A549 (cell line): ENCODE measurements at regions not wholly inside any gene's neighbourhood (a gene's known extent, or its start where the extent isn't known, plus 50 kb on each side); places are given as distances from the start of the nearest gene placed in this dataset.

Source experiments
- ATAC-seq, 2 experiments: fragments of 200-7000 bp in 1 of 2; fragments of >200 bp in 1 of 2; cut with Nextera tagmentation in 1 of 2; cut with Tn5 transposase in 1 of 2; 3 replicates each; pipeline versions ENCODE4 v1.8.0 to v1.9.1; 2018 to 2020; ENCODE audit warnings: mild to moderate bottlenecking in 1 of 2, moderate library complexity in 1 of 2
- CTCF ChIA-PET: fragments of 300-600 bp; sonication (Branson Sonifier 250); formaldehyde crosslinking; extraction: SDS; loops from one replicate; lab custom pipeline; 2021; ENCODE audit warnings: antibody characterized with exemption, inconsistent platforms; lab: Yijun Ruan, JAX
- POLR2A ChIA-PET: fragments of 350-600 bp; formaldehyde crosslinking; extraction: SDS; loops from one replicate; lab custom pipeline; 2021; ENCODE audit warnings: antibody characterized with exemption, inconsistent platforms; lab: Yijun Ruan, JAX
- DNase-seq, 2 experiments: peaks; one replicate each; pipeline versions ENCODE4 v3.0.0 to v3.0.0-alpha.2; 2011 to 2016; ENCODE audit warnings: low read depth in 1 of 2, low spot score in 1 of 2
- FAIRE-seq: peaks from 2 replicates; lab custom pipeline; 2011; peaks lifted over from hg19 to GRCh38; lab: Jason Lieb, UNC
- H3K27ac ChIP-seq, 2 experiments: fragments of >200 bp; sonication (Bioruptor Twin); formaldehyde crosslinking; 3 replicates each; pipeline ENCODE4 v1.5.1; 2016 to 2017
- H3K4me1 ChIP-seq: fragments of >200 bp; sonication (Bioruptor Twin); formaldehyde crosslinking; 3 replicates; pipeline ENCODE4 v1.6.1; 2016
- H3K4me2 ChIP-seq: fragments of >200 bp; sonication (Bioruptor Twin); formaldehyde crosslinking; 3 replicates; pipeline ENCODE4 v1.6.1; 2016
- H3K4me3 ChIP-seq: fragments of >200 bp; sonication (Bioruptor Twin); formaldehyde crosslinking; 3 replicates; pipeline ENCODE4 v1.5.1; 2016
- H3K9me3 ChIP-seq: fragments of >200 bp; sonication (Bioruptor Twin); formaldehyde crosslinking; 3 replicates; pipeline ENCODE4 v1.6.1; 2016
- BHLHE40 ChIP-seq: IDR thresholded peaks from 2 replicates; pipeline ENCODE4 v1.6.1; 2012; ENCODE audit warnings: low read depth, low read length, inconsistent platforms
- CHD4 ChIP-seq: fragments of 200-600 bp; sonication (generic); IDR thresholded peaks from 2 replicates; pipeline ENCODE4 v1.6.1; 2016; ENCODE audit warnings: antibody characterized with exemption, mild to moderate bottlenecking, borderline replicate concordance
- FOXS1 ChIP-seq: fragments of 250-450 bp; sonication (Bioruptor Pico); IDR thresholded peaks from 2 replicates; pipeline ENCODE4 v1.5.0; 2020; ENCODE audit warnings: mild to moderate bottlenecking, moderate library complexity
- GATA3 ChIP-seq: IDR thresholded peaks from 2 replicates; pipeline ENCODE4 v1.6.1; 2012; ENCODE audit warnings: borderline replicate concordance
- HEYL ChIP-seq: fragments of 250-450 bp; sonication (Bioruptor Pico); IDR thresholded peaks from 2 replicates; pipeline ENCODE4 v1.8.0; 2021; ENCODE audit warnings: mild to moderate bottlenecking, moderate library complexity
- HOXB13 ChIP-seq: fragments of 250-450 bp; sonication (Bioruptor Pico); IDR thresholded peaks from 2 replicates; pipeline ENCODE4 v1.5.0; 2020; ENCODE audit warnings: low read depth, mild to moderate bottlenecking, moderate library complexity
- JUN ChIP-seq, 2 experiments: fragments of >200 bp; sonication (Bioruptor Twin); formaldehyde crosslinking; IDR thresholded peaks; 2 replicates in 1 of 2; 3 replicates in 1 of 2; pipeline ENCODE4 v1.6.1; 2016 to 2017
- JUNB ChIP-seq: fragments of >200 bp; sonication (Bioruptor Twin); formaldehyde crosslinking; IDR thresholded peaks from 2 replicates; pipeline ENCODE4 v1.6.1; 2016
- POLR2A ChIP-seq: IDR thresholded peaks from 2 replicates; pipeline ENCODE4 v1.6.1; 2012; ENCODE audit warnings: mild to moderate bottlenecking, low read length
- RAD21 ChIP-seq, 2 experiments: fragments of >200 bp in 1 of 2; sonication (Bioruptor Twin) in 1 of 2; formaldehyde crosslinking in 1 of 2; IDR thresholded peaks in 1 of 2; conservative IDR thresholded peaks in 1 of 2; 2 replicates in 1 of 2; 3 replicates in 1 of 2; pipeline ENCODE4 v1.6.1; 2012 to 2018; ENCODE audit warnings: inconsistent platforms in 1 of 2
- RFX5 ChIP-seq: fragments of 450-650 bp; IDR thresholded peaks from 2 replicates; pipeline ENCODE4 v1.7.1; 2014; ENCODE audit warnings: antibody characterized with exemption, mild to moderate bottlenecking, moderate library complexity
- SREBF2 ChIP-seq: fragments of 450-650 bp; IDR thresholded peaks from 2 replicates; pipeline ENCODE4 v1.6.1; 2014; ENCODE audit warnings: mild to moderate bottlenecking, moderate library complexity
- TP53 ChIP-seq: fragments of 250-450 bp; sonication (Bioruptor Pico); IDR thresholded peaks from 2 replicates; pipeline ENCODE4 v1.5.0; 2021; ENCODE audit warnings: mild to moderate bottlenecking, moderate library complexity
- ZNF302 ChIP-seq: fragments of 250-450 bp; sonication (Bioruptor Pico); IDR thresholded peaks from 2 replicates; pipeline ENCODE4 v1.9.0; 2021; ENCODE audit warnings: inconsistent platforms, mild to moderate bottlenecking, moderate library complexity
- WGBS: methylation state at CpG from one replicate; pipeline ENCODE4 v1.1.6; 2017; ENCODE audit errors: missing lambda C conversion rate; 5-methylcytosine and 5-hydroxymethylcytosine counted together
- TF ChIP-seq, protein P1 (sequence below): fragments of >200 bp; sonication (Bioruptor Twin); formaldehyde crosslinking; IDR thresholded peaks from 3 replicates; pipeline ENCODE4 v1.6.1; 2016
- TF ChIP-seq, protein P2 (sequence below): fragments of 200-600 bp; sonication (generic); IDR thresholded peaks from 2 replicates; pipeline ENCODE4 v1.6.1; 2016; ENCODE audit warnings: antibody characterized with exemption, mild to moderate bottlenecking, moderate library complexity
- TF ChIP-seq, protein P3 (sequence below): fragments of 250-450 bp; sonication (Bioruptor Pico); IDR thresholded peaks from 2 replicates; pipeline ENCODE4 v1.5.0; 2021; ENCODE audit warnings: mild to moderate bottlenecking, moderate library complexity, borderline replicate concordance

GRCh38 chr11:119511614-119512306 is 88.8 kb upstream of the THY1 start (continued):
- TF ChIP-seq, protein P1, sequence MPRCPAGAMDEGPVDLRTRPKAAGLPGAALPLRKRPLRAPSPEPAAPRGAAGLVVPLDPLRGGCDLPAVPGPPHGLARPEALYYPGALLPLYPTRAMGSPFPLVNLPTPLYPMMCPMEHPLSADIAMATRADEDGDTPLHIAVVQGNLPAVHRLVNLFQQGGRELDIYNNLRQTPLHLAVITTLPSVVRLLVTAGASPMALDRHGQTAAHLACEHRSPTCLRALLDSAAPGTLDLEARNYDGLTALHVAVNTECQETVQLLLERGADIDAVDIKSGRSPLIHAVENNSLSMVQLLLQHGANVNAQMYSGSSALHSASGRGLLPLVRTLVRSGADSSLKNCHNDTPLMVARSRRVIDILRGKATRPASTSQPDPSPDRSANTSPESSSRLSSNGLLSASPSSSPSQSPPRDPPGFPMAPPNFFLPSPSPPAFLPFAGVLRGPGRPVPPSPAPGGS: no peak
- TF ChIP-seq ZNF302 (CRISPR knock-in tag) (no peak), TP53 (no peak), HOXB13 (no peak)

GRCh38 chr11:119509969-119510401 is 87.0 kb upstream of the THY1 start:
- DNase-seq (peak in 1 of 2 experiments; percentile 42), ATAC-seq (peak; percentile 70 to 77), FAIRE-seq (no peak)
- Histone ChIP-seq H3K27ac (no peak overlapping the region), H3K4me3 (no peak overlapping the region), H3K9me3 (no peaks in the 10 kb centered on the region), H3K4me2 (0 out of 3 replicates have a peak overlapping the region, but pooled peaks have one; percentile 6), H3K4me1 (peaks cover 13% of the 10 kb centered on the region; the same call in 1 of the 3 replicates)
- TF ChIP-seq FOXS1 (CRISPR knock-in tag): no peak
- TF ChIP-seq JUNB: no peak
- TF ChIP-seq SREBF2: no peak
- TF ChIP-seq HEYL: no peak
- TF ChIP-seq BHLHE40: no peak
- no peak for TF ChIP-seq RAD21 (conservative IDR thresholded peaks at IDR 0.05 in 1 of 2, IDR thresholded peaks at IDR 0.05 in 1 of 2)
- TF ChIP-seq RFX5: no peak
- TF ChIP-seq, protein P2, sequence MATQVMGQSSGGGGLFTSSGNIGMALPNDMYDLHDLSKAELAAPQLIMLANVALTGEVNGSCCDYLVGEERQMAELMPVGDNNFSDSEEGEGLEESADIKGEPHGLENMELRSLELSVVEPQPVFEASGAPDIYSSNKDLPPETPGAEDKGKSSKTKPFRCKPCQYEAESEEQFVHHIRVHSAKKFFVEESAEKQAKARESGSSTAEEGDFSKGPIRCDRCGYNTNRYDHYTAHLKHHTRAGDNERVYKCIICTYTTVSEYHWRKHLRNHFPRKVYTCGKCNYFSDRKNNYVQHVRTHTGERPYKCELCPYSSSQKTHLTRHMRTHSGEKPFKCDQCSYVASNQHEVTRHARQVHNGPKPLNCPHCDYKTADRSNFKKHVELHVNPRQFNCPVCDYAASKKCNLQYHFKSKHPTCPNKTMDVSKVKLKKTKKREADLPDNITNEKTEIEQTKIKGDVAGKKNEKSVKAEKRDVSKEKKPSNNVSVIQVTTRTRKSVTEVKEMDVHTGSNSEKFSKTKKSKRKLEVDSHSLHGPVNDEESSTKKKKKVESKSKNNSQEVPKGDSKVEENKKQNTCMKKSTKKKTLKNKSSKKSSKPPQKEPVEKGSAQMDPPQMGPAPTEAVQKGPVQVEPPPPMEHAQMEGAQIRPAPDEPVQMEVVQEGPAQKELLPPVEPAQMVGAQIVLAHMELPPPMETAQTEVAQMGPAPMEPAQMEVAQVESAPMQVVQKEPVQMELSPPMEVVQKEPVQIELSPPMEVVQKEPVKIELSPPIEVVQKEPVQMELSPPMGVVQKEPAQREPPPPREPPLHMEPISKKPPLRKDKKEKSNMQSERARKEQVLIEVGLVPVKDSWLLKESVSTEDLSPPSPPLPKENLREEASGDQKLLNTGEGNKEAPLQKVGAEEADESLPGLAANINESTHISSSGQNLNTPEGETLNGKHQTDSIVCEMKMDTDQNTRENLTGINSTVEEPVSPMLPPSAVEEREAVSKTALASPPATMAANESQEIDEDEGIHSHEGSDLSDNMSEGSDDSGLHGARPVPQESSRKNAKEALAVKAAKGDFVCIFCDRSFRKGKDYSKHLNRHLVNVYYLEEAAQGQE: no peak
- TF ChIP-seq GATA3: no peak
- WGBS: 42% methylated on average over 5 of the region's 5 CpGs
- ChIA-PET POLR2A (no interaction called here), CTCF (interaction anchor here (0.8 to 2.2 kb wide), 4 partner anchors 18 to 40 kb away, joined by 3 to 7 read pairs (median 4); no protein-coding TSS in a partner anchor)

- ChIA-PET POLR2A (no interaction called here), CTCF (interaction anchor here (1.3 to 2.2 kb wide), 3 partner anchors 17 to 29 kb away, joined by 3 to 7 read pairs (median 5); no protein-coding TSS in a partner anchor)
- H3K9me3 ChIP-seq: no peaks in the 10 kb centered on the region
- H3K4me2 ChIP-seq: 0 out of 3 replicates have a peak overlapping the region, but pooled peaks have one; percentile 5
- FAIRE-seq: no peak
- ATAC-seq: peak in 1 of 2 experiments; percentile 19; a peak in 1 of 6 replicates
- TF ChIP-seq CHD4 (no peak), POLR2A (no peak), JUN (IDR thresholded peaks at IDR 0.05) (no peak)
- TF ChIP-seq, protein P3, sequence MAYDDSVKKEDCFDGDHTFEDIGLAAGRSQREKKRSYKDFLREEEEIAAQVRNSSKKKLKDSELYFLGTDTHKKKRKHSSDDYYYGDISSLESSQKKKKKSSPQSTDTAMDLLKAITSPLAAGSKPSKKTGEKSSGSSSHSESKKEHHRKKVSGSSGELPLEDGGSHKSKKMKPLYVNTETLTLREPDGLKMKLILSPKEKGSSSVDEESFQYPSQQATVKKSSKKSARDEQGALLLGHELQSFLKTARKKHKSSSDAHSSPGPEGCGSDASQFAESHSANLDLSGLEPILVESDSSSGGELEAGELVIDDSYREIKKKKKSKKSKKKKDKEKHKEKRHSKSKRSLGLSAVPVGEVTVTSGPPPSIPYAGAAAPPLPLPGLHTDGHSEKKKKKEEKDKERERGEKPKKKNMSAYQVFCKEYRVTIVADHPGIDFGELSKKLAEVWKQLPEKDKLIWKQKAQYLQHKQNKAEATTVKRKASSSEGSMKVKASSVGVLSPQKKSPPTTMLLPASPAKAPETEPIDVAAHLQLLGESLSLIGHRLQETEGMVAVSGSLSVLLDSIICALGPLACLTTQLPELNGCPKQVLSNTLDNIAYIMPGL: no peak
- no peak overlapping the region for H3K4me3 ChIP-seq
- DNase-seq: no peak
- 12% methylated on average over 2 of the region's 4 CpGs for WGBS
- H3K4me1 ChIP-seq: peaks cover 13% of the 10 kb centered on the region; the same call in 1 of the 3 replicates
- no peak overlapping the region for H3K27ac ChIP-seq
These were observed 86.4 kb upstream of the THY1 start for GRCh38 chr11:119509282-119509841.
